ENCODE measurements at regions not wholly inside any gene's neighbourhood (a gene's known extent, or its start where the extent isn't known, plus 50 kb on each side); places are given as distances from the start of the nearest gene placed in this dataset.

DNA sequence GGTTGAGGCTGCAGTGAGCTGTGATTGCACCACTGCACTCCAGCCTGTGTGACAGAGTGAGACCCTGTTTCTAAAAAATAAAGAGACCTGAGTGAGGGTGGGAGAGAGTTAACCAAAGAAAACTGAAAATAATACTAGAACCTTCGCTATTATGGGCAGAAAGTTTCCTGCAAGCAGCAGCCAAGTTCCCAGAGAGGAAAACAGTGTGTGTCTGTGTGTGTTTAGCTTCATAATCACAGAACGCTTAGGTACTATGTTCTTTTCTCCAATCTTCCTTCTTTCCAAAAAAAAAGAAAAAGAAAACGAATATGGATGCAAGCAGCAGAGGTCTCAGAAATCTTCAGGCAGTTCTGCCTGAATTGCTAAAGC is 170.0 kb downstream of the LY86 start:
- no CpG with 5 or more reads among the region's 3 CpGs for WGBS (ENCODE audit: extremely low coverage, insufficient read length, low lambda C conversion rate)
- Mint-ChIP-seq H3K9me3 (no peaks in the 10 kb centered on the region), H3K4me1 (peaks cover 16 to 20% of the 10 kb centered on the region in 2 experiments)

More for the DNA sequence above, 170.0 kb downstream of the LY86 start:
- H2AFZ ChIP-seq (ENCODE audit: low read length), result peak overlapping the region; percentile 36
- no peaks in the 10 kb centered on the region for H3K79me1 ChIP-seq (ENCODE audit: insufficient read depth, low read depth, low read length, poor library complexity, severe bottlenecking)
- no peak for DNase-seq
- no peak overlapping the region for H2BK15ac ChIP-seq (ENCODE audit: low read depth, low read length)
- H3T11ph ChIP-seq (ENCODE audit: low read length), result no peak overlapping the region
- H3K56ac ChIP-seq (ENCODE audit: insufficient read length, low read depth, low read length), result no peak overlapping the region
- H2BK120ac ChIP-seq (ENCODE audit: low read depth, low read length, poor library complexity, severe bottlenecking), result no peak overlapping the region
- H4K20me1 ChIP-seq (ENCODE audit: control insufficient read depth, insufficient read depth, insufficient read length), result no peaks in the 10 kb centered on the region
- no peak overlapping the region for H3K14ac ChIP-seq (ENCODE audit: insufficient read depth, low read length)
- no peaks in the 10 kb centered on the region for H3K79me2 ChIP-seq (ENCODE audit: insufficient read depth, low read length)
- peak overlapping the region; percentile 13 for H3K9ac ChIP-seq (ENCODE audit: extremely low read depth, insufficient read length, low read length)
- H3K4me2 ChIP-seq (ENCODE audit: insufficient read depth, insufficient read length, low read length), result peak overlapping the region; percentile 9
- H3K9me3 ChIP-seq (ENCODE audit: control insufficient read depth, low read depth, low read length), result no peaks in the 10 kb centered on the region
- H4K5ac ChIP-seq (ENCODE audit: insufficient read length, low read depth, low read length), result no peak overlapping the region
- TF ChIP-seq, protein P1, sequence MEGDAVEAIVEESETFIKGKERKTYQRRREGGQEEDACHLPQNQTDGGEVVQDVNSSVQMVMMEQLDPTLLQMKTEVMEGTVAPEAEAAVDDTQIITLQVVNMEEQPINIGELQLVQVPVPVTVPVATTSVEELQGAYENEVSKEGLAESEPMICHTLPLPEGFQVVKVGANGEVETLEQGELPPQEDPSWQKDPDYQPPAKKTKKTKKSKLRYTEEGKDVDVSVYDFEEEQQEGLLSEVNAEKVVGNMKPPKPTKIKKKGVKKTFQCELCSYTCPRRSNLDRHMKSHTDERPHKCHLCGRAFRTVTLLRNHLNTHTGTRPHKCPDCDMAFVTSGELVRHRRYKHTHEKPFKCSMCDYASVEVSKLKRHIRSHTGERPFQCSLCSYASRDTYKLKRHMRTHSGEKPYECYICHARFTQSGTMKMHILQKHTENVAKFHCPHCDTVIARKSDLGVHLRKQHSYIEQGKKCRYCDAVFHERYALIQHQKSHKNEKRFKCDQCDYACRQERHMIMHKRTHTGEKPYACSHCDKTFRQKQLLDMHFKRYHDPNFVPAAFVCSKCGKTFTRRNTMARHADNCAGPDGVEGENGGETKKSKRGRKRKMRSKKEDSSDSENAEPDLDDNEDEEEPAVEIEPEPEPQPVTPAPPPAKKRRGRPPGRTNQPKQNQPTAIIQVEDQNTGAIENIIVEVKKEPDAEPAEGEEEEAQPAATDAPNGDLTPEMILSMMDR (conservative IDR thresholded peaks at IDR 0.05), result no peak
- H2BK5ac ChIP-seq (ENCODE audit: insufficient read length, low read length), result no peak overlapping the region
- no peak overlapping the region for H4K91ac ChIP-seq (ENCODE audit: insufficient read length, low read depth, low read length)
- no peaks in the 10 kb centered on the region for H3K4me1 ChIP-seq (ENCODE audit: insufficient read depth, low read length)
- H4K8ac ChIP-seq (replicated peaks; ENCODE audit: insufficient read length, low read depth, low read length), result no peak overlapping the region
- no peak overlapping the region for H2BK12ac ChIP-seq (ENCODE audit: insufficient read length, low read depth, low read length)
- no peak overlapping the region for H3K23ac ChIP-seq (ENCODE audit: insufficient read length, low read depth, low read length)
- no peak overlapping the region for H2BK20ac ChIP-seq (ENCODE audit: low read depth, low read length, poor library complexity, severe bottlenecking)
- H3K27me3 ChIP-seq (ENCODE audit: insufficient read depth, low read length), result no peaks in the 10 kb centered on the region
- no peaks in the 10 kb centered on the region; a peak in 1 of 7 replicates for H3K36me3 Mint-ChIP-seq (ENCODE audit: insufficient read depth in 1 of 3, low read depth in 3 of 3)
- H3K27ac ChIP-seq (ENCODE audit: insufficient read length, low read depth, low read length), result no peak overlapping the region
- peak overlapping the region; percentile 38 to 66; a peak in 2 of 5 replicates for H3K4me3 Mint-ChIP-seq
- H2AK5ac ChIP-seq (ENCODE audit: insufficient read length, low read length), result no peak overlapping the region
- H3K18ac ChIP-seq (ENCODE audit: insufficient read length, low read depth, low read length), result peak overlapping the region; percentile 91
- H3K27ac Mint-ChIP-seq, result peak overlapping the region; percentile 40 to 92 (median 91); a peak in 4 of 7 replicates
- no peaks in the 10 kb centered on the region for H3K23me2 ChIP-seq (ENCODE audit: insufficient read length, low read depth, low read length, poor library complexity, severe bottlenecking)
- H3K27me3 Mint-ChIP-seq (ENCODE audit: low read depth), result no peaks in the 10 kb centered on the region; the same call in 1 of the 2 replicates
- no peak overlapping the region; the same call in 1 of the 2 replicates for H3K4ac ChIP-seq (ENCODE audit: low read depth, low read length)
